Urinary bladder (tissue), 3 donors: ENCODE measurements at regions not wholly inside any gene's neighbourhood (a gene's known extent, or its start where the extent isn't known, plus 50 kb on each side); places are given as distances from the start of the nearest gene placed in this dataset.

Experiments
- DNase-seq: peaks from one replicate; pipeline ENCODE4 v3.0.0-alpha.2; 2015; ENCODE audit errors: extremely low spot score
- H3K27ac ChIP-seq: one replicate; pipeline ENCODE4 v1.5.1; 2013; ENCODE audit warnings: low read depth, mild to moderate bottlenecking, moderate library complexity
- H3K36me3 ChIP-seq: one replicate; pipeline ENCODE4 v1.6.1; 2013; ENCODE audit warnings: mild to moderate bottlenecking, moderate library complexity; ENCODE audit not compliant: insufficient read depth
- H3K4me1 ChIP-seq: one replicate; pipeline ENCODE4 v1.6.1; 2013; ENCODE audit warnings: mild to moderate bottlenecking, moderate library complexity; ENCODE audit not compliant: insufficient read depth
- H3K4me3 ChIP-seq: one replicate; pipeline ENCODE4 v1.5.1; 2013; ENCODE audit warnings: low read depth, low read length
- WGBS: extraction: QIAGEN DNeasy Blood & Tissue Kit; methylation state at CpG from one replicate; pipeline ENCODE4 v1.1.7; 2013; 5-methylcytosine and 5-hydroxymethylcytosine counted together
- donor health status: healthy with polysubstance abuse.
- donor health status: healthy.

GRCh38 chr11:128271401-128271800, 316.0 kb downstream of the ETS1 start:
- DNase-seq = no peak
- Histone ChIP-seq H3K4me1 (no peaks in the 10 kb centered on the region), H3K27ac (no peak overlapping the region), H3K36me3 (no peaks in the 10 kb centered on the region), H3K4me3 (no peak overlapping the region)
- WGBS = 44% methylated on average over 1 of the region's 1 CpG

DNA sequence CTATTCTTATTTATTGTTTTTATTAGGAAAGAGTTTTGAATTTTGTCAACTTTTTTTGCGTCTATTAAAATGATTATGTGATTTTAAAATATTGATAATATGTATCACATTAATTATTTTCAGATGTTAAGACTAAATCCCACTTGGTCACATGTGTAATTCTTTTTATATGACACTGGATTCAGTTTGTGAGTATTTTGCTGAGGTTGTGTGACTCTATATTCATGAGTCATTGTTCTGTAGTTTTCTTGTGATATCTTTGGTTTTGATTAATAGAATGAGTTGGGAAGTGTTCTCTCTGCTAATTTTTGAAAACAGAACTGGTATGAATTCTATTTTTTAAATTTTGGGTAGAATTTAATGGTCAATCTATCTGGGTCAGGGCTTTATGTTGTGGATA, 317.9 kb downstream of the ETS1 start:
- DNase-seq = no peak
- no peaks in the 10 kb centered on the region for H3K36me3 ChIP-seq
- WGBS = 96% methylated on average over 1 of the region's 1 CpG
- no peak overlapping the region for H3K27ac ChIP-seq
- H3K4me1 ChIP-seq = no peaks in the 10 kb centered on the region
- H3K4me3 ChIP-seq = no peak overlapping the region

DNA sequence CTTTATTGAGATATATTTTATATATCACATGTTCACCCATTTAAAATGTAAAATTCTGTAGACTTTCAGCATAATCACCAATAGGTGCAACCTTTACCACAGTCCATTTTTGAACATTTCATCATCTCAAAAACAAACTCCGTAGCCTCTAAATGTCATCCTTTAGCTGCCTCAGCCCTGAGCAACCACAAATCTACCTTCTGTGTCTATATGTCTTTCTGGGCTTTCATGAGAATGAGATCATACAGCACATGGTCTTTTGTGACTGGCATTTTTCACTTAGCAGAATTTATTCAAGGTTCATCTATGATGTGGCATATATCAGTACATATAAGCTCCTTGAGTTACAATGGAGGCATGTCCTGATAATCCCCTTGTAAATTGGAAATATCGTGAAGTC, 320.5 kb downstream of the ETS1 start:
- no peak overlapping the region for H3K4me3 ChIP-seq
- no peaks in the 10 kb centered on the region for H3K36me3 ChIP-seq
- no peak for DNase-seq
- H3K27ac ChIP-seq = no peak overlapping the region
- WGBS = 94% methylated on average over 2 of the region's 2 CpGs
- no peaks in the 10 kb centered on the region for H3K4me1 ChIP-seq

DNA sequence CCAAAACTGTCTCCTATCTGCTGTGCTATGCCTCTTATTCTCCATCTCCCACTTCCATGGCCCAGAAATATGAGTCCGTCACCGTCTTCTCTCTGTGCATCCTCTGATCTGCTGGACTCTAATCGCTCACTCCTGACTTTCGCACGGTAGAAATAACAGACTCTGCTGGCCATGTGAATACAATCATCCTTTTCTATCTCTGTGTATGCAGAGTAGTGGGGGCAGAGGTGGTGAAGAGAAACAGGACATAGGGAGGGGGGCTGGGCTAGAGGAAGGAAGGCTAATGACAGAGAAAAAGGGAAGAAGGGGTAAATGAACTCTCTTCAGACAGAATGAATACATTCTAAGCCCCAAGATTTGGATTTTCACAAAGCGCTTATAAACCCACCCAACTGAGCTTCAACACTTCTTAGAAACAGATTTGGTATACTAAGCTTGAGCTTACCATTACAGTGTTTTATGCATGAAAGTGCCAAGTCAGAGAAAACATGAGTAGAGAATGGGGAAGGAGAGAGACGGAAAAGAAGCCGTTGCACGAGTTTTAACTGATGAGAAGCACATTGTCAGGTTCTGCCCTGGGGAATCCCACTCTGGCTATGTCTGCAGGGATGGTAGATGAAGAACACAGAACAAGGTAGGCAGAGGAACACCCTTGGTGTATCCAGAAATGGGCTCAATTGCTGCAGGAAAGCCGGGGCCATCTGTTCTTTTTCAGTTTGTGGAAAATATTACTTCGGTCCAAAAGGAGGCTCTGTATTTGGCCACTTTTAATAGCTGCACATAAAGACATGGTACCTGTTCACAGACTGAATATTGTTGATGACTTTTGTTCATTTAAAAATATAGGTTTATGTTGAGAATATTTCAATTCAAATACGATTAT, 324.7 kb downstream of the ETS1 start:
- Histone ChIP-seq H3K36me3 (no peaks in the 10 kb centered on the region), H3K4me3 (no peak overlapping the region), H3K4me1 (no peaks in the 10 kb centered on the region), H3K27ac (no peak overlapping the region)
- WGBS = 64% methylated on average over 12 of the region's 12 CpGs
- no peak for DNase-seq

DNA sequence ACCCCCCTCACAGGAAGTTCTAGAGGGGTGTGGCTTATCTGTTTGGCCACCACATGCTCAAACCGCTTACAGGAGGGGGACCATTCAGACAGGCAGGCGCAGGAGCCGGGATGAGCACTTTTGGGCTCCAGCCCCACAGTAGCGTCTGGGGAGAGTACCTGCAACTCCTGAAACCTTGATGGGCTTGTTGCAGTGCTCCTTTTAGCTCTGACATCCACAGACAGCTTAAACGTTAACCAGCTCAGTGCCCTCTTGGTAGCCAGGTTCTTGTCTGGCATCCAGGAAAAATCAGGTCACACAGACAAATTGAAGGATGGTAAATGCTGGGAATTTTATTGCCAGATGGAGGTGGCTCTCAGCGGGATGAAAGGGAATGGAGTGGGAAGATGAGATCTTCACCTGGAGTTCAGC, 326.3 kb downstream of the ETS1 start:
- Histone ChIP-seq H3K4me1 (no peaks in the 10 kb centered on the region), H3K36me3 (no peaks in the 10 kb centered on the region), H3K4me3 (no peak overlapping the region), H3K27ac (no peak overlapping the region)
- no peak for DNase-seq
- WGBS = 83% methylated on average over 6 of the region's 6 CpGs

DNA sequence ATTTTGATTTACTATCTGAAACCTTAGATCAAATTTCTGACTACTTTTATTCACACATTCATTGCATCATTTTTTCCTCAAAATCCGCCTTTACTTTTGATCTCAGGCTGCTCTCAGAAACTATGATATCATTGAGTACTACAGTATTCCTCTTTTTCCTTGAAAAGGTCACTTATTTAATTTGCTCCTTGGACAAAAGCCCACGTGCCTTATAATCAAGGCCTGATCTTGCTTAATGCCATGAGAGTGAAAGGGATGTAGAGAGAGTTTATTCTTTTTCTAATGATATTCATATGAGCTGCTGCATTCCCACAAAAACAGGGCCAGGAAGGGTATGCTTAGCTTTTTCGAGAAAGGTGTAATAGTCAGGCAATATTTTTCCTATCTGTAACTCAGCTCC, 327.0 kb downstream of the ETS1 start:
- WGBS = 81% methylated on average over 3 of the region's 3 CpGs
- no peaks in the 10 kb centered on the region for H3K4me1 ChIP-seq
- H3K4me3 ChIP-seq = no peak overlapping the region
- no peaks in the 10 kb centered on the region for H3K36me3 ChIP-seq
- DNase-seq = no peak
- no peak overlapping the region for H3K27ac ChIP-seq

DNA sequence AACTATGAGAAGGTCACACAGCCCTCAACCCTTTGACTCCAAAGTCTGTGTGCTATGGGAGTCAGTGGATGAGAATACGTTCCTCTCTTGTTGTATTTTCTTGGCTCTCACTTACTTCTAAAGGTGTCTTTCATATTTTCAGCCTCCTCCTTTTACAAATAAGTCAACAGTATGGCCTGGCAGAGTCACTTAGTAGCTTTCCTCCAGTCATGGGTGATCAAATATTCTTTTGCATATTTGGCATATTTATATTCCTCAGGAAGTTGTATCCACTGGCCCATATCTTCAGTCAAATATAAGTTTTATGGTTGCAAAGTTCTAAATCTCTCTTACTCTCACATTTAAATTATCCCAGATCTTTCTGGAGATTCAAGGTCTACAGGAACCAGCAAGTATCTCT, 327.5 kb downstream of the ETS1 start:
- WGBS = 90% methylated on average over 1 of the region's 1 CpG
- no peaks in the 10 kb centered on the region for H3K36me3 ChIP-seq
- H3K4me3 ChIP-seq = no peak overlapping the region
- no peak for DNase-seq
- H3K4me1 ChIP-seq = no peaks in the 10 kb centered on the region
- H3K27ac ChIP-seq = no peak overlapping the region

GRCh38 chr11:128254941-128255340, 332.4 kb downstream of the ETS1 start:
- H3K4me1 ChIP-seq = no peaks in the 10 kb centered on the region
- no peaks in the 10 kb centered on the region for H3K36me3 ChIP-seq
- DNase-seq = no peak
- no peak overlapping the region for H3K27ac ChIP-seq
- H3K4me3 ChIP-seq = no peak overlapping the region

- H3K4me1 ChIP-seq = no peaks in the 10 kb centered on the region
- no peaks in the 10 kb centered on the region for H3K36me3 ChIP-seq
- DNase-seq = no peak
- 57% methylated on average over 2 of the region's 2 CpGs for WGBS
- no peak overlapping the region for H3K27ac ChIP-seq
- H3K4me3 ChIP-seq = no peak overlapping the region
Observed at GRCh38 chr11:128251140-128251539, 336.2 kb downstream of the ETS1 start.

DNA sequence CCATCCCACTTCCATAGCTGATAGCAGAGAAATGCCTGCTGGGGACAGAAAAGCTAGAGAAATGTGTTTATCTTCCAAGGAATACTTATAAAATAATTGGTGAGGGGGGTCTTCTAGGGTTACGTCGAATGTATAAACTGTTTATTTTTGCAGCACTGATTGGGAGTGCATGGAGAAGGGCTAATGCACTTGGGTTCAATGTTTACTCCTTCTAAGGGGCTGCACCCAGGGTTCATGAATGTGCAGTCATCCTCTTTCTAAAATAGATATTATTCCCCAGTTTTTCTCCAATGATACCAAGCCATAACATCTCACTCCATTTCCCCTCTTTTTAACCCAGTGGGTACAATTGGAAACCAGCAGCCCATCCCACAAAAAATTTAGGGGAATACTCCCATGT, 336.9 kb downstream of the ETS1 start:
- Histone ChIP-seq H3K4me3 (no peak overlapping the region), H3K27ac (no peak overlapping the region), H3K36me3 (no peaks in the 10 kb centered on the region), H3K4me1 (no peaks in the 10 kb centered on the region)
- 55% methylated on average over 2 of the region's 2 CpGs for WGBS
- DNase-seq = no peak

DNA sequence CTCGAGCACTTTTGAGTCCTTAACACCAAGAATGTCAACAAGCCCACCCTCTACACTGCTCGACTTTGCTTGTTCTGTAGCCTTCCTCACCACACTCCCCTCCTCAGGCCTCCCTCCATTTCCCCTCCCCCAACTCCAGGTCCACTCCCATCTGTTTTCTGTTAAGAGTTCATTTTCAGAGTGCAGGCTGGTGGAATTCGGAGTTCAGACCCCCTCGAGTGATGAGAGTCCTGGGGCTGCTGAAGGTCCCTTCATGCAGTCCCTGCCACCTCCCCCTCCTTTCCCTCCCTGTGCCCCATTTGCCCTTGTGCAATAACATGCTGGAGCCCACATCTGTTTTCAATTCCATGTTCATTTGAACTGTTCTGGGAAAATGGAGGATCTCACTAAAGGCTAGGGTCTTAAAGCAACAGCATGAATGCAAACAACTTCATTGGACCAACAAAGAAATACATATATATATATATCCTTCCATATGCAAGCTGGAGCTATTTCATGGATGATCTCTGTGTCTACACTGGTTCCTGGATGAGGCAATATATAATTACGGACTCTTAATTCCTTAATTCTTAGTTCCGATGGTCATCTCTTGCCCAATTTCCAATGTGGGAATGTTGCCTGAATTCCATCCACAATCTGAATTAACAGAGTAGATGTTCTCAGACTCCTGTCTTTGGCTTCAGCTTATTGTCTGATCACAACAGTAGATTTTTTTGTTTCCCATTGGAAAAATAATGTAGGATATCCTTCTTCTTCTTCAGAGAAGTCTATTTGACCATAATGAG, 340.4 kb downstream of the ETS1 start:
- H3K4me3 ChIP-seq = no peak overlapping the region
- DNase-seq = no peak
- no peaks in the 10 kb centered on the region for H3K4me1 ChIP-seq
- H3K27ac ChIP-seq = no peak overlapping the region
- H3K36me3 ChIP-seq = no peaks in the 10 kb centered on the region
- 56% methylated on average over 6 of the region's 6 CpGs for WGBS

DNA sequence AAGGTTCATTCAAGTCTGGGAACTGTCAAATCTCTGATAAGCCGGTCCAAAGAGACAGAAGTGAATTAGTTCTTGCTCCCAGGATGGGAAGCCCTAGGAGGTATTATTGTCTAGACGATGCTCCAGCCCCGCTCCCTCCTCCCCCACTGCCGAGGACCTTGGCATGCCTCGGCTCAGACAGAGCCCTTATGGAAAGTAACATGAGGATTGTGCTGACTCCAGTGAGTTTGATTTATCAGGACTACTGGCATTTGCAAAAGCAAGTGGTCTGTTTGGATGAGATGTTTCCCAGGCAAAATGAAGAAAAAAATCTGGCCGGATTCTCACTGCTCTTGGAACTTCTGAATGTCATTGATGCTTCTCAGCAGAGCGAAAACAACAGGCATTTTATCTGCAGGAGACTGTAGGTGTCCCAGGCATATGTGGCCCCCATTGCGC, 341.0 kb downstream of the ETS1 start:
- Histone ChIP-seq H3K4me1 (no peaks in the 10 kb centered on the region), H3K36me3 (no peaks in the 10 kb centered on the region), H3K4me3 (no peak overlapping the region), H3K27ac (no peak overlapping the region)
- 38% methylated on average over 8 of the region's 8 CpGs for WGBS
- peak; percentile 74 for DNase-seq

GRCh38 chr11:128244871-128245270, 342.5 kb downstream of the ETS1 start:
- no peak for DNase-seq
- Histone ChIP-seq H3K36me3 (no peaks in the 10 kb centered on the region), H3K4me3 (no peak overlapping the region), H3K27ac (no peak overlapping the region), H3K4me1 (no peaks in the 10 kb centered on the region)
- WGBS = 95% methylated on average over 5 of the region's 5 CpGs

DNA sequence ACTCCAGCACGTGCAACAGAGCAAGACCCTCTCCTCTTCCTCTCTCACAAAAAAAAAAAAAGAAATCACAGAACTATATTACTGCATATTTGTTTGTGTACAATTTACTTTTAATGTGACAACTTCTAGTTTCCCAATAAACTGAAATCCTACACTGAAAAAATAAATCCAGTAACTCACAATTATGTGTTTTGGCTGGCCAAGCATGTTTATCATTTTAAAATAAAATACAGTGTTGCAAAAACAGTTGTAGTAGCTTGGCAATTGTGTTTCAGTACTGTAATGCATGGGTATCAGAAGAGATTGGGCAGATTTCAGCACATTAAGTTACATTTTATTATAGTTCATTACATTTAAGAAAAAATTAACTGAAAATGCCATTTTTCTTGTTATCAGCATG, 344.9 kb downstream of the ETS1 start:
- Histone ChIP-seq H3K27ac (no peak overlapping the region), H3K4me1 (no peaks in the 10 kb centered on the region), H3K36me3 (no peaks in the 10 kb centered on the region), H3K4me3 (no peak overlapping the region)
- no peak for DNase-seq
- WGBS = 88% methylated on average over 1 of the region's 1 CpG
